Mesenchymal stem cell (in vitro differentiated cells and primary cell): ENCODE measurements at regions not wholly inside any gene's neighbourhood (a gene's known extent, or its start where the extent isn't known, plus 50 kb on each side); places are given as distances from the start of the nearest gene placed in this dataset.

ENCODE experiments used
- DNase-seq: peaks from one replicate; pipeline ENCODE4 v3.0.0-alpha.2; 2013
- H2AFZ ChIP-seq: one replicate; pipeline ENCODE4 v1.6.1; 2013; ENCODE audit warnings: low read depth, mild to moderate bottlenecking, control low read depth, inconsistent platforms, low read length, moderate library complexity
- H2AK5ac ChIP-seq: 2 replicates; pipeline ENCODE4 v1.6.1; 2013; ENCODE audit warnings: low read length, moderate library complexity, mild to moderate bottlenecking, inconsistent platforms; ENCODE audit not compliant: severe bottlenecking
- H2BK120ac ChIP-seq: one replicate; pipeline ENCODE4 v1.6.1; 2013; ENCODE audit warnings: low read depth, mild to moderate bottlenecking, inconsistent platforms, low read length, moderate library complexity
- H2BK12ac ChIP-seq, 2 experiments: one replicate each; pipeline ENCODE4 v1.6.1; 2013; ENCODE audit warnings: inconsistent platforms in 2 of 2, low read length in 2 of 2, mild to moderate bottlenecking in 2 of 2, moderate library complexity in 2 of 2, control low read depth in 1 of 2
- H2BK15ac ChIP-seq: one replicate; pipeline ENCODE4 v1.6.1; 2013; ENCODE audit warnings: mild to moderate bottlenecking, low read depth, inconsistent platforms; ENCODE audit not compliant: poor library complexity, severe bottlenecking
- H2BK5ac ChIP-seq: 2 replicates; pipeline ENCODE4 v1.6.1; 2013; ENCODE audit warnings: low read depth, mild to moderate bottlenecking, low read length, control low read depth, inconsistent platforms; ENCODE audit not compliant: poor library complexity, severe bottlenecking
- H3K14ac ChIP-seq, 2 experiments: one replicate each; pipeline ENCODE4 v1.6.1; 2013; ENCODE audit warnings: inconsistent platforms in 2 of 2, low read length in 2 of 2, control low read depth in 1 of 2, mild to moderate bottlenecking in 1 of 2, moderate library complexity in 1 of 2
- H3K18ac ChIP-seq, 2 experiments: one replicate each; pipeline ENCODE4 v1.6.1; 2013; ENCODE audit warnings: inconsistent platforms in 2 of 2, low read length in 2 of 2, control low read depth in 1 of 2, low read depth in 1 of 2, mild to moderate bottlenecking in 1 of 2
- H3K23ac ChIP-seq, 2 experiments: one replicate each; pipeline ENCODE4 v1.6.1; 2013; ENCODE audit warnings: inconsistent platforms in 2 of 2, low read length in 2 of 2, mild to moderate bottlenecking in 2 of 2, moderate library complexity in 2 of 2, control low read depth in 1 of 2
- H3K27ac ChIP-seq: 2 replicates; pipeline ENCODE4 v1.5.1; 2013; ENCODE audit warnings: mild to moderate bottlenecking, moderate library complexity, low read length, control low read depth, inconsistent platforms; ENCODE audit not compliant: poor library complexity, severe bottlenecking
- H3K27me3 ChIP-seq, 2 experiments: 2 replicates each; pipeline versions ENCODE4 v1.6.1 to v1.7.0; 2013; ENCODE audit warnings: low read length in 2 of 2, mild to moderate bottlenecking in 2 of 2, moderate library complexity in 2 of 2, control low read depth in 1 of 2, inconsistent platforms in 1 of 2; ENCODE audit not compliant: control insufficient read depth in 1 of 2, insufficient read depth in 1 of 2
- H3K36me3 ChIP-seq, 2 experiments: 2 replicates each; pipeline versions ENCODE4 v1.6.1 to v1.7.0; 2013; ENCODE audit warnings: low read length in 2 of 2, control low read depth in 1 of 2, inconsistent platforms in 1 of 2, low read depth in 1 of 2, mild to moderate bottlenecking in 1 of 2; ENCODE audit not compliant: insufficient read depth in 2 of 2, control insufficient read depth in 1 of 2
- H3K4ac ChIP-seq, 2 experiments: one replicate each; pipeline ENCODE4 v1.6.1; 2013; ENCODE audit warnings: inconsistent platforms in 2 of 2, low read length in 2 of 2, mild to moderate bottlenecking in 2 of 2, moderate library complexity in 2 of 2, control low read depth in 1 of 2, low read depth in 1 of 2
- H3K4me1 ChIP-seq: 2 replicates; pipeline ENCODE4 v1.6.1; 2013; ENCODE audit warnings: low read depth, low read length, control low read depth; ENCODE audit not compliant: control insufficient read depth, insufficient read depth
- H3K4me2 ChIP-seq: 2 replicates; pipeline ENCODE4 v1.6.1; 2013; ENCODE audit warnings: low read length, mild to moderate bottlenecking, inconsistent platforms; ENCODE audit not compliant: poor library complexity, severe bottlenecking
- H3K4me3 ChIP-seq, 2 experiments: 2 replicates each; pipeline versions ENCODE4 v1.5.1 to v1.7.0; 2013; ENCODE audit warnings: low read length in 2 of 2, mild to moderate bottlenecking in 2 of 2, control low read depth in 1 of 2, low read depth in 1 of 2; ENCODE audit not compliant: insufficient read depth in 1 of 2
- H3K79me1 ChIP-seq: replicated peaks from 2 replicates; pipeline ENCODE4 v1.6.1; 2013; ENCODE audit warnings: mild to moderate bottlenecking, control low read depth, low read length, inconsistent platforms; ENCODE audit not compliant: poor library complexity, severe bottlenecking
- H3K9ac ChIP-seq: 2 replicates; pipeline ENCODE4 v1.7.0; 2013; ENCODE audit warnings: mild to moderate bottlenecking, low read length, moderate library complexity
- H3K9me3 ChIP-seq: 2 replicates; pipeline ENCODE4 v1.7.0; 2013; ENCODE audit warnings: mild to moderate bottlenecking, low read length; ENCODE audit not compliant: control insufficient read depth
- H4K8ac ChIP-seq: one replicate; pipeline ENCODE4 v1.6.1; 2013; ENCODE audit warnings: inconsistent platforms, mild to moderate bottlenecking, low read length, moderate library complexity
- H4K91ac ChIP-seq: one replicate; pipeline ENCODE4 v1.6.1; 2013; ENCODE audit warnings: mild to moderate bottlenecking, low read length, inconsistent platforms
- WGBS: methylation state at CpG from one replicate; pipeline ENCODE4 v1.1.7; 2013; ENCODE audit warnings: mixed read lengths; 5-methylcytosine and 5-hydroxymethylcytosine counted together

DNA sequence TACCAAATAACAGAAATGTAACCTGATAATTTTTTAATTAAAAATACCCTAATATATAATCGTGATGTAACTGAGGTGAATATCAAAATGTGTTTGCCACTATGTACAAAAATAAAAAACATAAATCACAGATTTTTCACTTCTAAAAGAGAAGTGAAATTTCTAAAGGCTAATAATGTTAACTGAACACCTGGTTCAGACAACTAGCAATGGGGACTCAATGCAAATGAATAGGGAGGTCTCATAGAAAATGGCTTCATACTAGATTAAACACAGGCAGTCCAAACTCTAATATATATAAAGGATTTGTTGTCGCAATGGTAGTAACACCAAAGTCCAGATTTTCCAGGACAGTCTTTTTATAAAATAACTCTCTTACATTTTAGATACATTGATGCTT lies 365.4 kb upstream of the ATP2B1 start:
- no peak overlapping the region for H3K27ac ChIP-seq
- H3K4ac ChIP-seq: no peak overlapping the region
- WGBS: no CpG with 5 or more reads among the region's 2 CpGs
- H2BK5ac ChIP-seq: no peak overlapping the region
- no peaks in the 10 kb centered on the region for H3K79me1 ChIP-seq
- H3K27me3 ChIP-seq: no peaks in the 10 kb centered on the region
- no peaks in the 10 kb centered on the region for H3K9me3 ChIP-seq
- no peak overlapping the region for H3K9ac ChIP-seq
- no peak overlapping the region for H2BK12ac ChIP-seq
- no peak overlapping the region for H3K14ac ChIP-seq
- no peak overlapping the region for H2AK5ac ChIP-seq
- no peak for DNase-seq
- H3K36me3 ChIP-seq: no peaks in the 10 kb centered on the region
- no peaks in the 10 kb centered on the region for H3K4me1 ChIP-seq
- no peak overlapping the region for H3K4me3 ChIP-seq
- H3K4me2 ChIP-seq: no peak overlapping the region
- no peak overlapping the region for H2BK120ac ChIP-seq
- H2AFZ ChIP-seq: no peak overlapping the region
- no peak overlapping the region for H4K8ac ChIP-seq
- no peak overlapping the region for H2BK15ac ChIP-seq
- H3K23ac ChIP-seq: no peak overlapping the region
- no peak overlapping the region for H3K18ac ChIP-seq
- no peak overlapping the region for H4K91ac ChIP-seq

DNA sequence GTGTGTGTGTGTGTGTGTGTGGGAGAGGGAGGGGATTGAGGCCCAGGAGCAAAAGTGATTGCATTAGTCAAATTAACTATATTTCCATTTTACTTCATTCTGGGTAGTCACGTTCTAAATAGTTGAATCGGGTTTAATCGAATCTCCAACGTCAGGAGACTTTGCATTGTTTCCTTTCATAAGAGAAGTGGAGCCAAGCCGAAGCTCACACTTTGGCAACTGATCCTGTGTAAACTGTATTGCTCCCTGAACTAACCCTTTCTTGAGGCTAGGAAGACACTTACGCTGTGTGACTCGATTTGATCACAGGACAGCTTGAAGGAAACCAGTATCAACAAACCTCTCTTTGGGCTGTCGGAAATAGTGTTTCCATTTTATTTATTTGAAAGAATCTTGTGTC lies 363.4 kb upstream of the ATP2B1 start:
- Histone ChIP-seq H2AFZ (no peak overlapping the region), H4K91ac (no peak overlapping the region), H3K23ac (no peak overlapping the region), H4K8ac (no peak overlapping the region), H2BK15ac (no peak overlapping the region), H3K27me3 (no peaks in the 10 kb centered on the region), H3K9ac (no peak overlapping the region), H3K9me3 (no peaks in the 10 kb centered on the region), H3K4ac (no peak overlapping the region), H3K4me2 (no peak overlapping the region), H2BK12ac (no peak overlapping the region), H3K36me3 (no peaks in the 10 kb centered on the region), H2BK5ac (no peak overlapping the region), H3K18ac (no peak overlapping the region), H3K27ac (no peak overlapping the region), H2AK5ac (no peak overlapping the region), H3K4me1 (no peaks in the 10 kb centered on the region), H2BK120ac (no peak overlapping the region), H3K14ac (no peak overlapping the region), H3K4me3 (no peak overlapping the region), H3K79me1 (no peaks in the 10 kb centered on the region)
- no peak for DNase-seq
- WGBS: 90% methylated on average over 8 of the region's 8 CpGs

DNA sequence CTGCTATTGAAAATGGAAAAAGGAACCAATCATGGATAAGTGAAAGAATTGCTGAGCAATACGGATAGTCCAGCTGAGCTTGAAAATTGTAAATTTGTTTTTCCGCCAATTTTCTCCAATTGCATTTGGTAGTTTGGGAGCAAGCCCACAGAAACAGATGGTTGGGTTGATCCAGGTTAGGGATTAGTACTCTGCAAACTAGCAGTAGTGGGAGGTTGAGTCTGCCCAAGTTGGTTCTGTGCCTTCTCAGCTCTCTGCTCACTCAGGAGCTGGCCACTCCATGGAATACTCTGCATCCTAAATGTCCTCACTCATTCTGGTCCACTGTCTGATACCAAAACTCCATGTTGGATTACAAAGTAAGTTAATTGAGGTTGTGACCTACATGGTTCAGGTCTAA lies 361.1 kb upstream of the ATP2B1 start:
- no peak overlapping the region for H3K4ac ChIP-seq
- no peak overlapping the region for H4K8ac ChIP-seq
- no peak overlapping the region for H3K9ac ChIP-seq
- H2BK12ac ChIP-seq: no peak overlapping the region
- H3K27ac ChIP-seq: no peak overlapping the region
- no peak overlapping the region for H3K14ac ChIP-seq
- H3K4me2 ChIP-seq: no peak overlapping the region
- no peak overlapping the region for H3K4me3 ChIP-seq
- no peaks in the 10 kb centered on the region for H3K79me1 ChIP-seq
- H3K18ac ChIP-seq: no peak overlapping the region
- no peaks in the 10 kb centered on the region for H3K36me3 ChIP-seq
- no peak overlapping the region for H2BK120ac ChIP-seq
- DNase-seq: no peak
- H3K23ac ChIP-seq: no peak overlapping the region
- no peak overlapping the region for H2AK5ac ChIP-seq
- no peak overlapping the region for H2BK15ac ChIP-seq
- H3K4me1 ChIP-seq: no peaks in the 10 kb centered on the region
- 96% methylated on average over 2 of the region's 2 CpGs for whole genome bisulfite sequencing
- no peaks in the 10 kb centered on the region for H3K9me3 ChIP-seq
- no peak overlapping the region for H2BK5ac ChIP-seq
- no peaks in the 10 kb centered on the region for H3K27me3 ChIP-seq
- no peak overlapping the region for H4K91ac ChIP-seq
- H2AFZ ChIP-seq: no peak overlapping the region

DNA sequence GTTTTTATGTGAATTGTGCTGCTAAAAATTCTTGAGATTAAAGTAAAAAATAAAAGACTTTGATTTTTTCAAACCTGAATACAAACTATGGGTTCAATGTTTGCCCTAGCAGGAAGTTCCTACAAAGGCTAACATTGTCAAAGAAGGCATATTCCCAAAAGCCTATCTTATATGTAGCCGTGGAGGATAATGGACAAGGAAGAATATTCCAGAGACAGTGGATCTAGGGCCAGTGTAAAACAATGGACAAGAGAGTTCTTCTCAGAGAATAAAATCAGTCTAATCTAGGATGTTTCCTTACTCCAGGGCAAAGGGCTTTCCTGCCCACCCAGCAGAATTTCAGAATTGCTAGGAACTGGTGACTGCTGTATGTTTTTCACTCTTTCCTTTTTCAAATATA lies 359.2 kb upstream of the ATP2B1 start:
- Histone ChIP-seq H3K4me3 (no peak overlapping the region), H3K4me1 (no peaks in the 10 kb centered on the region), H3K4me2 (no peak overlapping the region), H3K27ac (no peak overlapping the region), H3K4ac (no peak overlapping the region), H2BK12ac (no peak overlapping the region), H2AK5ac (no peak overlapping the region), H2BK15ac (no peak overlapping the region), H2BK5ac (no peak overlapping the region), H3K14ac (no peak overlapping the region), H2AFZ (no peak overlapping the region), H3K9ac (no peak overlapping the region), H4K91ac (no peak overlapping the region), H3K79me1 (no peaks in the 10 kb centered on the region), H3K36me3 (no peaks in the 10 kb centered on the region), H3K23ac (no peak overlapping the region), H2BK120ac (no peak overlapping the region), H3K27me3 (no peaks in the 10 kb centered on the region), H3K18ac (no peak overlapping the region), H4K8ac (no peak overlapping the region), H3K9me3 (no peaks in the 10 kb centered on the region)
- DNase-seq: no peak
- no CpG with 5 or more reads among the region's 1 CpG for WGBS
